Medulla oblongata (tissue), 1 donor: ENCODE measurements at regions not wholly inside any gene's neighbourhood (a gene's known extent, or its start where the extent isn't known, plus 50 kb on each side); places are given as distances from the start of the nearest gene placed in this dataset.

Experiments used
- DNase-seq: peaks from one replicate; pipeline ENCODE4 v3.0.0-alpha.2; 2015; ENCODE audit errors: extremely low spot score

GRCh38 chr3:69535613-69536012 lies 149.7 kb upstream of the FRMD4B start:
- DNase-seq = no peak

- no peak for DNase-seq
Observed at GRCh38 chr3:69532547-69533224, 146.8 kb upstream of the FRMD4B start.

GRCh38 chr3:69531576-69532546 lies 146.0 kb upstream of the FRMD4B start:
- no peak for DNase-seq

- no peak for DNase-seq
Observed at GRCh38 chr3:69530554-69530953, 144.7 kb upstream of the FRMD4B start.

GRCh38 chr3:69527498-69527897 lies 141.6 kb upstream of the FRMD4B start:
- no peak for DNase-seq

- DNase-seq = peak; percentile 27
Observed at GRCh38 chr3:69524816-69525215, 138.9 kb upstream of the FRMD4B start.

- no peak for DNase-seq
Observed at GRCh38 chr3:69521286-69521685, 135.4 kb upstream of the FRMD4B start.

GRCh38 chr3:69511361-69511760 lies 125.5 kb upstream of the FRMD4B start:
- no peak for DNase-seq

- peak; percentile 16 for DNase-seq
Observed at GRCh38 chr3:69510481-69511030, 124.7 kb upstream of the FRMD4B start.

- no peak for DNase-seq
Observed at GRCh38 chr3:69509288-69509687, 123.4 kb upstream of the FRMD4B start.

- DNase-seq = no peak
Observed at GRCh38 chr3:69505770-69506407, 120.0 kb upstream of the FRMD4B start.

GRCh38 chr3:69504232-69504631 lies 118.3 kb upstream of the FRMD4B start:
- DNase-seq = no peak

GRCh38 chr3:69500604-69501003 lies 114.7 kb upstream of the FRMD4B start:
- DNase-seq = peak; percentile 86

GRCh38 chr3:69499899-69500421 lies 114.1 kb upstream of the FRMD4B start:
- peak; percentile 48 for DNase-seq

- DNase-seq = no peak
Observed at GRCh38 chr3:69499422-69499821, 113.5 kb upstream of the FRMD4B start.

- DNase-seq = no peak
Observed at GRCh38 chr3:69496856-69497255, 111.0 kb upstream of the FRMD4B start.

GRCh38 chr3:69494185-69494584 lies 108.3 kb upstream of the FRMD4B start:
- DNase-seq = no peak

- DNase-seq = no peak
Observed at GRCh38 chr3:69493157-69493556, 107.3 kb upstream of the FRMD4B start.

GRCh38 chr3:69491975-69492374 lies 106.1 kb upstream of the FRMD4B start:
- no peak for DNase-seq

GRCh38 chr3:69490971-69491370 lies 105.1 kb upstream of the FRMD4B start:
- DNase-seq = no peak

- DNase-seq = peak; percentile 40
Observed at GRCh38 chr3:69490235-69490634, 104.3 kb upstream of the FRMD4B start.

GRCh38 chr3:69488026-69488425 lies 102.1 kb upstream of the FRMD4B start:
- DNase-seq = no peak
